IgD-negative memory B cell (primary cell): ENCODE measurements at regions not wholly inside any gene's neighbourhood (a gene's known extent, or its start where the extent isn't known, plus 50 kb on each side); places are given as distances from the start of the nearest gene placed in this dataset.
"Not testable (repeated sequence)": the region's sequence is repeated elsewhere in the genome, so short reads cannot be mapped to it uniquely, and the experiment has no call there.

Experiments
- H3K27ac Mint-ChIP-seq, 3 donors: one replicate each; pipeline ENCODE4 v1.8.0; 2020 to 2022; ENCODE audit warnings: mild to moderate bottlenecking in 3 of 3, mixed read lengths in 3 of 3, moderate library complexity in 1 of 3
- H3K27me3 Mint-ChIP-seq: one replicate; pipeline ENCODE4 v1.8.0; 2021; ENCODE audit warnings: mixed read lengths
- H3K36me3 Mint-ChIP-seq: one replicate; pipeline ENCODE4 v1.8.0; 2020; ENCODE audit warnings: mild to moderate bottlenecking, mixed read lengths
- H3K4me1 Mint-ChIP-seq, 3 donors: one replicate each; pipeline ENCODE4 v1.8.0; 2020 to 2022; ENCODE audit warnings: mixed read lengths in 3 of 3, mild to moderate bottlenecking in 1 of 3
- H3K4me3 Mint-ChIP-seq, 4 donors: one replicate each; pipeline ENCODE4 v1.8.0; 2020 to 2022; ENCODE audit warnings: mild to moderate bottlenecking in 4 of 4, mixed read lengths in 4 of 4, moderate library complexity in 3 of 4
- H3K9me3 Mint-ChIP-seq, 3 donors: one replicate each; pipeline ENCODE4 v1.8.0; 2020 to 2021; ENCODE audit warnings: mixed read lengths in 3 of 3, mild to moderate bottlenecking in 1 of 3

DNA sequence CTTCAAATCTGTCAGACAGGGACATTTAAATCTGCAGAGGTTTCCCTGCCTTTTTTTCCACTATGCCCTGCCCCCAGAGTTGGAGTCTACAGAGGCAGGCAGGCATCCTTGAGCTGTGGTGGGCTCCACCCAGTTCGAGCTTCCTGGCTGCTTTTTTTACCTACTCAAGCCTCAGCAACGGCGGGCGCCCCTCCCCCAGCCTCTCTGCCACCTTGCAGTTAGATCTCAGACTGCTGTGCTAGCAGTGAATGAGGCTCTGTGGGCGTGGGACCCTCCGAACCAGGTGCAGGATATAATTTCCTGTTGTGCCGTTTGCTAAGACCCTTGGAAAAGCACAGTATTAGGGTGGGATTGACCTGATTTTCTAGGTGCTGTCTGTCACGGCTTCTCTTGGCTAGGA lies 765.2 kb upstream of the NOVA1 start:
- H3K27ac Mint-ChIP-seq, H3K9me3 Mint-ChIP-seq, H3K4me1 Mint-ChIP-seq, H3K27me3 Mint-ChIP-seq, H3K36me3 Mint-ChIP-seq, H3K4me3 Mint-ChIP-seq: not testable (repeated sequence)

DNA sequence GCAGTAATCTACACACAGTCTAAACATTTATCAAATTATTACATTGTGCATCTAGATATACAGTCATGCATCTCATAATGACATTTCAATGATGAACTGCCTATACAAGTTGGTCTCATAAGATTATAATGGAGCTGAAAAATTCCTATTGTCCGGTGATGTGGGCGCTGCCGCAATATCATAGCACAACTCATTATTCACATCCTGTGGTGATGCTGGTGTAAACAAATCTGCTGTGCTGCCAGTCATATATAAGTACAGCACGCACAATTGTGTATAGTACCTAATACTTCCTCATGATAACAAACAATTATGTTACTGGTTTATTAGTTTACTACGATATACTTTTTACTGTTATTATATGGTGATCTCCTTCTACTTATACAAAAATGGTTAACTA lies 768.8 kb upstream of the NOVA1 start:
- peaks cover 0 to 4% (median 0%) of the 10 kb centered on the region in 3 donors for H3K9me3 Mint-ChIP-seq
- H3K4me3 Mint-ChIP-seq: no peak overlapping the region
- H3K27me3 Mint-ChIP-seq: no peaks in the 10 kb centered on the region
- no peak overlapping the region for H3K27ac Mint-ChIP-seq
- no peaks in the 10 kb centered on the region for H3K36me3 Mint-ChIP-seq
- H3K4me1 Mint-ChIP-seq: no peaks in the 10 kb centered on the region

DNA sequence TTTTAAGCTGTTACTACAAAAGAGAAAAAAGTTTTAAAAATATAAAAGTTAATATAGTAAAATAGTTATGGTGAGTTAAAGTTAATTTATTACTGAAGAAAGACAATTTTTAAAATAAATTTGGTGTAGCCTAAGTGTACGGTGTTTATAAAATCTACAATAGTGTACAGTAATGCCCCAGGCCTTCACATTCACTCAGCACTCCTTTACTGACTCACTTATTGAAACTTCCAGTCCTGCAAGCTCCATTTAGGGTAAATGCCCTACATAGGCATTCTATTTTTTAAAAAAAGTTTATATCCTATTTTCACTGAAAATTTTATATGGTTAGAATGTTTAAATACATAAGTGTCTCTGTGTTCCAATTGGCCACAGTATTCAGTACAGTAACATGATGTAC lies 769.5 kb upstream of the NOVA1 start:
- no peak overlapping the region for H3K4me3 Mint-ChIP-seq

DNA sequence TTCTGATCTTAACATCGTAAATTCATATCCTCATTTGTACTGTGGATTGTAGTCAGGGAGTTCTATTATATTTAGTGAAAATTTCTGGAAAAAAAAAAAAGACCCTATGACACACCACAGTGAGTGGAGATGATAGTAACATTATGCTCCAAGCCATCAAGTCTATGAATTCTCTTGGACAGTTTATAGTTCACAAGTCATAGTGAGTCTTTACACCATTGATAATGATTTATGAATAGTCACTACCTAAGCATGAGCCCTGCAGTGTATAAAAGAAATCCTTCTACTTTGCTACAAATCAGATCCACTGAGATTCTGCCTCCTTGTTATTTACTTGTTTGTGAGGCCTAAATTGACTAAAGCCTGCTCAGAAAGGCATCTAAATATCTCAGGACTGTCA lies 772.2 kb upstream of the NOVA1 start:
- H3K36me3 Mint-ChIP-seq: no peaks in the 10 kb centered on the region
- peaks cover 0 to 4% (median 3%) of the 10 kb centered on the region in 3 donors for H3K9me3 Mint-ChIP-seq
- no peaks in the 10 kb centered on the region for H3K27me3 Mint-ChIP-seq
- no peak overlapping the region for H3K27ac Mint-ChIP-seq
- no peaks in the 10 kb centered on the region for H3K4me1 Mint-ChIP-seq
- no peak overlapping the region for H3K4me3 Mint-ChIP-seq

More for the DNA sequence above, 769.5 kb upstream of the NOVA1 start:
- Mint-ChIP-seq H3K27me3 (no peaks in the 10 kb centered on the region), H3K27ac (no peak overlapping the region), H3K4me1 (no peaks in the 10 kb centered on the region), H3K9me3 (peaks cover 0 to 4% (median 0%) of the 10 kb centered on the region in 3 donors), H3K36me3 (no peaks in the 10 kb centered on the region)

DNA sequence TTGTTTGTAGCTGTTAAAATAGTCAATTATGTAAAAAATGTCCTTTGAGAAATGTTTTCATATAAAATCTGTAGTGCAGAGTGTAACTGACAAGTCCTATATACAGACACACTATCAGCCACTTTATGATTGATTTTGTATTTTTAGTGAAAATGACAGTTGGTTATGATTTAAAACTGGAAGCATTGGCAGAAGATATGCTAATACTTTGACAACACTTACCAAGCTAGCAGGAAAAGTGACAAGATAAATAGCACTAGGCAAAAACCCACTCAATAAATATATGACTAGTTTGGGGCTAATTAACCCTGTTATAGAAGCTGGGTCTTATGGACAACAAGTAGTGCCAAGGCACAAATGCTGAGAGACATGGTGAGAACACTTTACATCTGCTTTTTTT lies 772.9 kb upstream of the NOVA1 start:
- Mint-ChIP-seq H3K9me3 (peaks cover under 1 to 5% (median 3%) of the 10 kb centered on the region in 3 donors), H3K27me3 (no peaks in the 10 kb centered on the region), H3K4me3 (no peak overlapping the region), H3K27ac (no peak overlapping the region), H3K36me3 (no peaks in the 10 kb centered on the region), H3K4me1 (no peaks in the 10 kb centered on the region)

DNA sequence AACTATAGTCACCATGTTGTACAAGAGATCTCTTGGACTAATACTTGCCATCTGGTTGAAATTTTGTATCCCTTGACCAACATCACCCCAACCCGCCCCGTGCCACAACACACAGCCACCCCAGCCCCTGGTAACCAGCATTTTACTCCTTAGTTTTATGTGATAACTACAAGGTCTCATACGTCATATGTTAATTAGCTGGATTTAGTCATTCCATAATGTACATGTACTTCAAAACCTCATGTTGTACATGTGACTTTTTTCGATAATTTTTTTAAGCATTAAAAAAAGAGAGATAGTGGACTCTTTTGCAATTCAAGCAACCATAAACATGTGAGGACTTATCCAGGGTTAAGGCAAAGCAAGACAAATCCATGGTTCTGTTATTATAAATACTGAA lies 773.4 kb upstream of the NOVA1 start:
- H3K4me3 Mint-ChIP-seq: no peak overlapping the region
- no peaks in the 10 kb centered on the region for H3K27me3 Mint-ChIP-seq
- H3K27ac Mint-ChIP-seq: no peak overlapping the region
- H3K9me3 Mint-ChIP-seq: peaks cover 3 to 5% (median 4%) of the 10 kb centered on the region in 3 donors
- H3K36me3 Mint-ChIP-seq: no peaks in the 10 kb centered on the region
- H3K4me1 Mint-ChIP-seq: no peaks in the 10 kb centered on the region

DNA sequence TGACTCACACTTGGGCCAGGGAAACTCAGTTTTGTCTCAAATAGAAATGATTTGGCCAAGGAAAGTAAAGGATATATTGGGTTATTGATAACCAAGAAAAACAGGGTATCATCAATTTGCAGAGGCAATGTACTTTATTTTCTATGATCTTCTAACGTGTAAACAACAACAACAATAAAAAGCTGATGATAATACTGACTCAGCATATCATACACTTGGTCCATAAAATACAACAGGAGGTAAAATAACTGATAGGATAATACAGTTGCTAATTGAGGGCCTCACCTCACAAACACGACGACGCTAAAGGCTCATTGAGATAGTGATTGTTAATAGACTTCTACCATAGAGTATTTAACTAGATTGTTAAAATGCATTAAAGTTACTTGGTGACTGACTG lies 774.0 kb upstream of the NOVA1 start:
- Mint-ChIP-seq H3K27me3 (no peaks in the 10 kb centered on the region), H3K36me3 (no peaks in the 10 kb centered on the region), H3K27ac (no peak overlapping the region), H3K4me3 (no peak overlapping the region), H3K4me1 (no peaks in the 10 kb centered on the region), H3K9me3 (peaks cover 3 to 6% (median 5%) of the 10 kb centered on the region in 3 donors)

DNA sequence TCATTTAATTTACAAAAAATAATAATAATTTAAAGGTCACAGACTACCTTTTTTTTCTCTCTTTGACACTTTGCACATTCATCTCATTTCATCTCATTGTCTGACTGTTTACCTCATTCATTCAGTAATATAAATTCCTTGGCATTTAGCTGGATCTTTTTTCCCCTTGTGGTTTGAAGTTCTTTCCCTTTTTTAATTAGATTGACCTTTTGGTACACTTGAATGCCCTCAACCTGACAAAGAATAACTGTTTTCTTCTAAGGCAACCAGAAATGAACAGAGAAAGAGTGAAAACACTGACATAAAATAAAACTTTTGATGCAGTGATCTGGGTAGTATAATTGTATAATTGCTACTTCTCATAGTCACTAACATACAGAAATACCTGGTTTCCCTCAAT lies 774.9 kb upstream of the NOVA1 start:
- no peaks in the 10 kb centered on the region for H3K27me3 Mint-ChIP-seq

DNA sequence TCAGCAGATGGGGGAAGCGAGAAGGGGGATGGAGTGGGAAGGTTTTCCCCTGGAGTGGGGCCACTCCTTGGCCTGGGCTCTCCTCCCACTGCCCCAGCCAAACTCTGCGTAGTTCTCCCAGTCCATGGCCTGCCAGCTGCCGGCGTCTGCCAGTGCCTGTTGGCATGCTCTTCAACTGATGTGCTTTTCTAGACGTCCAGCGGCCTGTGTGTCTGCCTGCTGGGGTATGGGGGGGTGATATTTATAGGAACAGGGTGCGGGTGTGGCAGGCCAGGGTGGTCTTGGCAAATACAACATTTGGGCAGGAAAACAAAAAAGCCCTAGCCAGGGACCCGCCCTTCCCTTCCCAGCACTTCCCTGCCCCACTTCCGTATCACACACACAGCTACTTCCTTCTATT lies 786.3 kb upstream of the NOVA1 start:
- H3K27ac Mint-ChIP-seq: no peak overlapping the region
- H3K4me3 Mint-ChIP-seq: no peak overlapping the region
- H3K4me1 Mint-ChIP-seq: no peaks in the 10 kb centered on the region
- H3K9me3 Mint-ChIP-seq: peaks cover 2 to 3% (median 3%) of the 10 kb centered on the region in 3 donors
- H3K36me3 Mint-ChIP-seq: no peaks in the 10 kb centered on the region
- H3K27me3 Mint-ChIP-seq: no peaks in the 10 kb centered on the region

More for the DNA sequence above, 774.9 kb upstream of the NOVA1 start:
- Mint-ChIP-seq H3K36me3 (no peaks in the 10 kb centered on the region), H3K27ac (no peak overlapping the region), H3K9me3 (peaks cover 4 to 11% (median 5%) of the 10 kb centered on the region in 3 donors), H3K4me3 (no peak overlapping the region), H3K4me1 (no peaks in the 10 kb centered on the region)

DNA sequence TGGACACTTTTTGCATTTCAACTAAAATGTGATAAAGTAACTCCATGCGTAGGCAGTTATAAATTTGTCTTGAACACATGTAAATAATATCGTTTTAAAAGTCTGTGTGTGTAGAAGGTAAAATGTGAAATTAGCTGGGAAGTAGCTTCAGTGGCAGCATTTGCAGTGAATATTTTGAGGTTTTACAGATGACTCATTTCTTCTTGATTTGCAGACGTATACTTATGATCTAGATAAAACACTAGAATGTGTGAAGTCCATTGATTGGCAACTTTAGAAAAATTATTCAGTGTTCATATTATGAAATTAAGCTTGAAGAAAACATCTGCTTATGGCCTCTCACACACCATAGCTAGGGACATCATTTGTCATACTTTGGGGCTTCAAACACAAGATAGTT lies 788.6 kb upstream of the NOVA1 start:
- Mint-ChIP-seq H3K27ac (no peak overlapping the region), H3K9me3 (peaks cover 2 to 13% (median 3%) of the 10 kb centered on the region in 3 donors), H3K36me3 (no peaks in the 10 kb centered on the region), H3K4me1 (no peaks in the 10 kb centered on the region), H3K4me3 (no peak overlapping the region), H3K27me3 (no peaks in the 10 kb centered on the region)

DNA sequence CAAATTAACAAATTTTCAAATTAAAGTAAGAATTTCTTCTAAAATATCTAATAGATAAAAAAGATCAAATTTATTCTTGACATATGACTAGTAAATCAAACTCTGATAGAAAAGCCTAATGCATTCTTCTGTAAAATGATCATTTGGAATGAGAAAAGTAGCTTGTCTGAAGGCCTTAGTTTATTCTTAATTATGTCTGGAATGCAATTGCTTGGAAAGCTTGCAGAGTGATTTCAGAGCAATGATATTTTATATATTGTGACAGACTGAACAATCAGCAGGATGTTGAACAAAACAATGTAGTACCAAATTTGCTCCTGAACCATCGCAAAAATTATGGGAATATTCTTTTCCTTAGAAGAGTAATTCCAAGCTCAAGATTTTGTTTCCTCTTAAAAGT lies 789.6 kb upstream of the NOVA1 start:
- H3K9me3 Mint-ChIP-seq: peaks cover 2 to 19% (median 3%) of the 10 kb centered on the region in 3 donors
- H3K4me3 Mint-ChIP-seq: no peak overlapping the region
- no peaks in the 10 kb centered on the region for H3K27me3 Mint-ChIP-seq
- H3K36me3 Mint-ChIP-seq: no peaks in the 10 kb centered on the region
- no peaks in the 10 kb centered on the region for H3K4me1 Mint-ChIP-seq
- no peak overlapping the region for H3K27ac Mint-ChIP-seq

DNA sequence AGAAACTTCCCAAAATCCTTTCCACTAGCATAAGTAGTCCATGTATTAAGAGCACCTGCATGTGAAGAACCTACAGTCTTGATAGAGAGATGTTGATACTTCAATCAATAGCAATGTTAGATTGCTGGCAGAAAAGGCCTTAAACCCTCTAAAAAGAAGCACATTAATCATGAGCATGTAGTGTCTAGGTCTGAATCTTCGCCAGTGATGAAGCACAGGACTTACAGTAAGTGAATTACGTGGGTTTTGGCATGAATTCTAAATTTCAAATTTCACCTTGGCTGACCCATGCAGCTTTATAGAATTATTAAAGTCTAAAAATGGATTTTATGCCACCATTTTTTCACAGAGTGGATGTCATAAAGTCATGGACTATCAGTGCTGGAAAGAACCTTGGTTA lies 791.6 kb upstream of the NOVA1 start:
- Mint-ChIP-seq H3K27me3 (no peaks in the 10 kb centered on the region), H3K4me3 (no peak overlapping the region), H3K36me3 (no peaks in the 10 kb centered on the region), H3K9me3 (peaks cover 2 to 26% (median 3%) of the 10 kb centered on the region in 3 donors), H3K27ac (no peak overlapping the region), H3K4me1 (no peaks in the 10 kb centered on the region)

DNA sequence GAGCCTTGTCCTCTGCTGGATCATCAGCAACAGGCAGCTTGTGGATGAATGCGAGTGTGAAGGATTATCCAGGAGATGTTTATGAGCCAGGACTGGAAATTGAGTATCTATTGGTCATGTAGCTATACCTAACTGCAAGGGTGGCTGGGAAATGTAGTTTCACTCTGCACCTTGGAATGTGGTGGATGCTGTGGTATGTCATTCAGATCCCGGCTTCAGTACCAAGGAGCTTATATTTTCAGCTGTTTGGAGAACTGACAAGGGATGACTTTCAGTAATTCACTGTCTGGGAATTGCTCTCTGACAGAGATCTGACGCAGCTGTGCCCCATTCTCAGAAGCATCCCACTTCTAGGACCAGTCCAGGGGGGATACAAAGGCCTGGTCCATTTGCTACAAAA lies 792.3 kb upstream of the NOVA1 start:
- Mint-ChIP-seq H3K27me3 (no peaks in the 10 kb centered on the region), H3K4me3 (no peak overlapping the region), H3K27ac (no peak overlapping the region), H3K9me3 (peaks cover 2 to 26% (median 3%) of the 10 kb centered on the region in 3 donors), H3K4me1 (no peaks in the 10 kb centered on the region), H3K36me3 (no peaks in the 10 kb centered on the region)

DNA sequence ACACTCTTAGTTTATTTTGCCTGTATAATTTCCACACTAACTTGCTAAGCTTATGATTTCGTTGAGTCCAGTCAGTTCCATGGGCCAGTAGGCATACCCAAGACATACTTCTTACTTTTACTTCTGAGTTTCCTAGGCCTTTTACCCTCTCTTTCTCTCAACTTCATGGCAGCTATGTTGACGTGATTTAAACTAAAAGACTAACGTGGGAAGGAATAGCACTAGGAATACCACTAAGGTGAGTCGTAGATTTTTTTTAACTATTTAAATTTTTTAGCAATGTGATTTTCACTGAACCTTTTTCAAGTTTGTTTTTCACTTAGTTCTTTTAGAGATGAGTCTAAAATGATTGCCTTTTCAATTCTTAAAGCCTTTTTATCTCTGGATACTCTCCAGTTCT lies 793.5 kb upstream of the NOVA1 start:
- Mint-ChIP-seq H3K36me3 (no peaks in the 10 kb centered on the region), H3K27me3 (no peaks in the 10 kb centered on the region), H3K4me3 (no peak overlapping the region), H3K27ac (no peak overlapping the region), H3K9me3 (peaks cover 0 to 26% (median 2%) of the 10 kb centered on the region in 3 donors), H3K4me1 (no peaks in the 10 kb centered on the region)

DNA sequence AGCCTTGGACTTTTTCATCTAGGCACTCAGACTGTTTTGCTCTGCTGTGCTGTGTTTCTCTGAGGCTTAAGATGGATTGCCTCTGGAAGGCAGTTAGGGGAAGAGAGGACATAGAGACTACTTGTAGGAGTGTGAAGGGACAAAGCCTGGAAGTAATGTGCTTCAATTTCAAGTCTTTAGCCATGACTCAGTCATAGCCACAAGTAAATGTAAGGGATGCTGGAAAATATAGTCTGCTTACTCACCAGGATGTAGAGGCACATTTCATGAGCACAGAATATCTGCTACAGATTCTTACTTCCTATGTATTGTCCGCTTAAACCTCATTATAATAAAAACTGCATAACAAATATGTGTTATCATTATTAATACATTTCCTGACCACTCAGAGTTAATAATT lies 794.3 kb upstream of the NOVA1 start:
- H3K9me3 Mint-ChIP-seq: peaks cover 0 to 26% (median 2%) of the 10 kb centered on the region in 3 donors

DNA sequence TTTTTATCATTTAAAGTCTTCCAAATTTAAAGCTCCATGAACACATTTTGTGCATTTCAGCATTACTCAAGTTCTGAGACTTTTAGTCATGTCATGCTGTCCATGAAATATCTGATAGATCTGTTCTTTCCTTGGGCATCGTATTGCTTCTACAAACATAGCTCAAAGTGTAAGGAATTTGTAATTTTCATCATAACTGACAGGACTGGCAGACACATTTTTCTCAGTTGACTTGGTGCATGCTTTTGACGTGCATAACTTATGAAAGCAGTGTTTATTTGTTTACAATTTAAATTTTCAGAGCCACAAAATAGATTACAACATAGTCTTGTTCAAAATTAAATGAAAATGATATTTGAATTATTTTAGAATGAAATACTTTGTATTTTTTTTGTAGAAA lies 812.1 kb upstream of the NOVA1 start:
- H3K36me3 Mint-ChIP-seq: no peaks in the 10 kb centered on the region
- no peaks in the 10 kb centered on the region for H3K4me1 Mint-ChIP-seq
- no peak overlapping the region for H3K4me3 Mint-ChIP-seq

More for the DNA sequence above, 794.3 kb upstream of the NOVA1 start:
- Mint-ChIP-seq H3K4me3 (no peak overlapping the region), H3K36me3 (no peaks in the 10 kb centered on the region), H3K27ac (peak overlapping the region in 1 of 3 donors; percentile 55), H3K4me1 (no peaks in the 10 kb centered on the region), H3K27me3 (no peaks in the 10 kb centered on the region)

DNA sequence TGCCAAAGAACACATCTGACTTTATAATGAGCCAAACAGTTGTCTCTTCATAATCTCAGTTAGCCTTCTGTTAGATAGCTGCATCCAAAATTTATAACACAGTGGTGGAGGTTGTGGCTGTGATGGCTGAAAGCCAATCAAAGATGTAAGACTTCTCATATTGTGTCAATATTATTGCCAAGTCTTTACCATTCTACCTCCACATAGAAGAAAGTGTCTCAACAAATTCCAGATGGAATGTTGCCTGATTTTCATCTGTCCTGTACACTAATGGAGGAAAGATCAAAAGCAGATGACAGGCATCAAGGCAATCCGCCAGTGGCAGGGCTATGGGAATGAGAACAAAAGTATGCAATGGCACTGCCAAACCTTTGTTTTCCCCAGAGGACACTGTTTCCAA lies 813.1 kb upstream of the NOVA1 start:
- Mint-ChIP-seq H3K36me3 (no peaks in the 10 kb centered on the region), H3K4me1 (no peaks in the 10 kb centered on the region), H3K4me3 (no peak overlapping the region), H3K27ac (no peak overlapping the region), H3K9me3 (peaks cover 0 to 9% (median 5%) of the 10 kb centered on the region in 3 donors), H3K27me3 (no peaks in the 10 kb centered on the region)

More for the DNA sequence above, 812.1 kb upstream of the NOVA1 start:
- no peaks in the 10 kb centered on the region for H3K27me3 Mint-ChIP-seq
- no peak overlapping the region for H3K27ac Mint-ChIP-seq
- peaks cover 0 to 9% (median 6%) of the 10 kb centered on the region in 3 donors for H3K9me3 Mint-ChIP-seq
